ENCODE measurements at regions not wholly inside any gene's neighbourhood (a gene's known extent, or its start where the extent isn't known, plus 50 kb on each side); places are given as distances from the start of the nearest gene placed in this dataset.

GRCh38 chr1:87922885-87923284, 594.2 kb downstream of the LMO4 start:
- Mint-ChIP-seq H3K36me3 (no peaks in the 10 kb centered on the region), H3K9me3 (0 out of 2 replicates have a peak, but pooled peaks cover 3% of the 10 kb centered on the region), H3K27me3 (ENCODE audit: low read depth) (no peaks in the 10 kb centered on the region), H3K4me3 (no peak overlapping the region), H3K4me1 (no peaks in the 10 kb centered on the region), H3K27ac (no peak overlapping the region)
- no peak for DNase-seq (ENCODE audit: low spot score)
- no peak for TF ChIP-seq E2F1 (CRISPR knock-in tag; IDR thresholded peaks at IDR 0.05)
- TF ChIP-seq HMGXB4 (CRISPR knock-in tag; IDR thresholded peaks at IDR 0.05): no peak
- TF ChIP-seq MAX (CRISPR knock-in tag; IDR thresholded peaks at IDR 0.05): no peak
- TF ChIP-seq MXD4 (CRISPR knock-in tag; IDR thresholded peaks at IDR 0.05; ENCODE audit: borderline replicate concordance): no peak
- no peak for TF ChIP-seq AFF4 (CRISPR knock-in tag; IDR thresholded peaks at IDR 0.05; ENCODE audit: borderline replicate concordance)
- TF ChIP-seq E2F5 (CRISPR knock-in tag; IDR thresholded peaks at IDR 0.05): no peak
- no peak for ATAC-seq
- CTCF ChIA-PET: no interaction called here
- POLR2A ChIA-PET: no interaction called here

GRCh38 chr1:87926131-87926830, 597.6 kb downstream of the LMO4 start:
- peaks cover 14% of the 10 kb centered on the region for H3K36me3 Mint-ChIP-seq
- CTCF ChIA-PET: interaction anchor here (0.8 kb wide), 1 partner anchor 28 kb away, joined by 3 read pairs; no protein-coding TSS in a partner anchor
- POLR2A ChIA-PET: no interaction called here
- no peak for ATAC-seq
- peaks cover 18% of the 10 kb centered on the region for H3K9me3 Mint-ChIP-seq
- no peak overlapping the region for H3K4me3 Mint-ChIP-seq
- H3K27me3 Mint-ChIP-seq (ENCODE audit: low read depth): no peaks in the 10 kb centered on the region
- no peak for DNase-seq (ENCODE audit: low spot score)
- no peaks in the 10 kb centered on the region for H3K4me1 Mint-ChIP-seq
- no peak overlapping the region for H3K27ac Mint-ChIP-seq
- TF ChIP-seq USF2 (CRISPR knock-in tag; IDR thresholded peaks at IDR 0.05) (no peak), MLX (CRISPR knock-in tag; IDR thresholded peaks at IDR 0.05) (no peak), ZNF281 (CRISPR knock-in tag; IDR thresholded peaks at IDR 0.05) (no peak), NR2C2 (CRISPR knock-in tag; IDR thresholded peaks at IDR 0.05) (no peak), HMGXB4 (CRISPR knock-in tag; IDR thresholded peaks at IDR 0.05) (no peak), ZNF396 (CRISPR knock-in tag; IDR thresholded peaks at IDR 0.05; ENCODE audit: borderline replicate concordance) (no peak), CREM (CRISPR knock-in tag; IDR thresholded peaks at IDR 0.05) (no peak), GABPB1 (CRISPR knock-in tag; IDR thresholded peaks at IDR 0.05) (no peak), ATF3 (CRISPR knock-in tag; conservative IDR thresholded peaks at IDR 0.05) (no peak)
